Pancreas (tissue), 10 donors: ENCODE measurements at regions not wholly inside any gene's neighbourhood (a gene's known extent, or its start where the extent isn't known, plus 50 kb on each side); places are given as distances from the start of the nearest gene placed in this dataset.

Source experiments
- ATAC-seq, 4 donors: fragments of 200-7000 bp; cut with Tn5 transposase; one replicate each; pipeline versions ENCODE4 v1.8.0 to v1.9.1; 2020; ENCODE audit warnings: mild to moderate bottlenecking in 4 of 4, moderate library complexity in 4 of 4
- DNase-seq, 6 donors: peaks; one replicate each; pipeline ENCODE4 v3.0.0-alpha.2; 2020
- FAIRE-seq: peaks from 2 replicates; lab custom pipeline; 2012; peaks lifted over from hg19 to GRCh38; lab: Jason Lieb, UNC
- H3K27ac ChIP-seq, 4 donors: fragments of 200-600 bp; sonication (generic); 1 replicate in 3 of 4; 2 replicates in 1 of 4; pipeline versions ENCODE4 v1.5.0 to v1.8.0; 2020
- H3K27me3 ChIP-seq, 4 donors: fragments of 200-600 bp; one replicate each; pipeline ENCODE4 v1.8.0; 2021
- H3K36me3 ChIP-seq, 3 donors: fragments of 200-600 bp; sonication (generic) in 1 of 3; one replicate each; pipeline versions ENCODE4 v1.5.0 to v1.8.0; 2020 to 2021
- H3K4me1 ChIP-seq, 3 donors: fragments of 200-600 bp; one replicate each; pipeline ENCODE4 v1.8.0; 2021
- H3K4me3 ChIP-seq, 4 donors: fragments of 200-600 bp; sonication (generic) in 2 of 4; one replicate each; pipeline versions ENCODE4 v1.5.0 to v1.8.0; 2020 to 2021
- H3K9me3 ChIP-seq, 4 donors: fragments of 200-600 bp; one replicate each; pipeline ENCODE4 v1.8.0; 2021
- WGBS, 2 donors: extraction: QIAGEN DNeasy Blood & Tissue Kit; methylation state at CpG; one replicate each; pipeline ENCODE4 v1.1.7; 2013; 5-methylcytosine and 5-hydroxymethylcytosine counted together
- intact Hi-C, 3 donors: fragments of 100-400 bp; cut with DNase I; formaldehyde crosslinking; loops; one replicate each; pipeline versions ENCODE4 v1.11.1 to v1.14.2; 2022
- TF ChIP-seq, protein P1 (sequence below), 4 donors: fragments of 200-600 bp; sonication (generic) in 3 of 4; IDR thresholded peaks; one replicate each; pipeline versions ENCODE4 v1.5.0 to v1.8.0; 2021; ENCODE audit warnings: antibody characterized with exemption in 4 of 4
- donor health status: healthy with polysubstance abuse.
- donor health status: DM: no; HTN: no; CAD: no; lungs with moderate emphysema.
- donor health status: DM: no; HTN: no; CAD: no.
- donor health status: control.
- donor health status: control.
- donor health status: Bipolar disorder and iron deficiency.
- donor health status: DM: yes; HTN: yes; CAD: no.
- donor health status: DM: no; HTN: no; CAD: no.
- donor health status: DM: no; HTN: no; CAD: no.
- donor health status: DM: yes; HTN: yes; CAD: no.

DNA sequence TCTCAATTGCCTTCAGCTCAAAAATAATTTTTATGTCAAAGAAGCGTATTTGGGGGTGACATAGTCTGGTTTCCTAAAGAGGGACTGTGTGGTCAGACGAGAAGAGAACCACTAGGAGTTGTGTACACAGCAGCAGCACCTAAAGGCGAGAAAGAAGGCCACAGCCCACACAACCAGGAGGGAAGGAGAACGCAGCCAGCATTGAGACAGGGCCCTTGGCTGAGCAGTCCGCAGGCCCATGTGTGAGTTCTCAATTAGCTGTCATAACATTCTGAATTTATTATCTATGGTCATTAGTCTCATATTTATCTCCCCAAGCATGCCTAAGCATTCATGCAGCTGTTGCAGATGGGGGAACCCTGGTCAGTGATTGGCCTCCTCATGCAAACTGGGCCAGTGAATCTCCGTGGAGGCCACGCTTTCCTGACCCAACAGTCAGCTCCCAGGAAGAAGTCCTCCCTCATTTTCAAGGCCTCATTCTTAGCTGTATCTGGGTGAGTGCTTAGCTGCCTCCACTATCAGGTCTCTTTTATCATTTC, 81.2 kb upstream of the ATF7IP start:
- ATAC-seq: peak in 1 of 4 donors; percentile 61
- H3K27ac ChIP-seq: no peak overlapping the region
- no peaks in the 10 kb centered on the region for H3K9me3 ChIP-seq

GRCh38 chr12:14289601-14290000, 75.9 kb upstream of the ATF7IP start:
- TF ChIP-seq, protein P1, sequence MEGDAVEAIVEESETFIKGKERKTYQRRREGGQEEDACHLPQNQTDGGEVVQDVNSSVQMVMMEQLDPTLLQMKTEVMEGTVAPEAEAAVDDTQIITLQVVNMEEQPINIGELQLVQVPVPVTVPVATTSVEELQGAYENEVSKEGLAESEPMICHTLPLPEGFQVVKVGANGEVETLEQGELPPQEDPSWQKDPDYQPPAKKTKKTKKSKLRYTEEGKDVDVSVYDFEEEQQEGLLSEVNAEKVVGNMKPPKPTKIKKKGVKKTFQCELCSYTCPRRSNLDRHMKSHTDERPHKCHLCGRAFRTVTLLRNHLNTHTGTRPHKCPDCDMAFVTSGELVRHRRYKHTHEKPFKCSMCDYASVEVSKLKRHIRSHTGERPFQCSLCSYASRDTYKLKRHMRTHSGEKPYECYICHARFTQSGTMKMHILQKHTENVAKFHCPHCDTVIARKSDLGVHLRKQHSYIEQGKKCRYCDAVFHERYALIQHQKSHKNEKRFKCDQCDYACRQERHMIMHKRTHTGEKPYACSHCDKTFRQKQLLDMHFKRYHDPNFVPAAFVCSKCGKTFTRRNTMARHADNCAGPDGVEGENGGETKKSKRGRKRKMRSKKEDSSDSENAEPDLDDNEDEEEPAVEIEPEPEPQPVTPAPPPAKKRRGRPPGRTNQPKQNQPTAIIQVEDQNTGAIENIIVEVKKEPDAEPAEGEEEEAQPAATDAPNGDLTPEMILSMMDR (IDR thresholded peaks at IDR 0.05): no peak
- Histone ChIP-seq H3K36me3 (no peaks in the 10 kb centered on the region), H3K9me3 (no peaks in the 10 kb centered on the region), H3K4me3 (no peak overlapping the region), H3K27ac (no peak overlapping the region), H3K4me1 (no peaks in the 10 kb centered on the region), H3K27me3 (no peaks in the 10 kb centered on the region)
- 94 to 96% methylated on average over 1 of the region's 1 CpG for WGBS, 2 donors
- no peak for ATAC-seq
- FAIRE-seq: no peak
- DNase-seq: no peak
- intact Hi-C loops: no loop called here

More for the DNA sequence above, 81.2 kb upstream of the ATF7IP start:
- Histone ChIP-seq H3K4me1 (no peaks in the 10 kb centered on the region), H3K4me3 (no peak overlapping the region), H3K36me3 (no peaks in the 10 kb centered on the region), H3K27me3 (no peaks in the 10 kb centered on the region)
- 73 to 76% methylated on average over 7 of the region's 7 CpGs for WGBS, 2 donors
- FAIRE-seq (no peak), DNase-seq (no peak)
- TF ChIP-seq, protein P1 (IDR thresholded peaks at IDR 0.05): no peak
- intact Hi-C loops: no loop called here

- FAIRE-seq (no peak), DNase-seq (no peak), ATAC-seq (no peak)
- WGBS, 2 donors: 56 to 70% methylated on average over 1 of the region's 1 CpG
- Histone ChIP-seq H3K9me3 (no peaks in the 10 kb centered on the region), H3K36me3 (no peaks in the 10 kb centered on the region), H3K4me1 (no peaks in the 10 kb centered on the region), H3K4me3 (no peak overlapping the region), H3K27me3 (no peaks in the 10 kb centered on the region), H3K27ac (no peak overlapping the region)
- TF ChIP-seq, protein P1 (IDR thresholded peaks at IDR 0.05): no peak
- intact Hi-C loops: no loop called here
These were observed 74.5 kb upstream of the ATF7IP start for GRCh38 chr12:14290951-14291350.

DNA sequence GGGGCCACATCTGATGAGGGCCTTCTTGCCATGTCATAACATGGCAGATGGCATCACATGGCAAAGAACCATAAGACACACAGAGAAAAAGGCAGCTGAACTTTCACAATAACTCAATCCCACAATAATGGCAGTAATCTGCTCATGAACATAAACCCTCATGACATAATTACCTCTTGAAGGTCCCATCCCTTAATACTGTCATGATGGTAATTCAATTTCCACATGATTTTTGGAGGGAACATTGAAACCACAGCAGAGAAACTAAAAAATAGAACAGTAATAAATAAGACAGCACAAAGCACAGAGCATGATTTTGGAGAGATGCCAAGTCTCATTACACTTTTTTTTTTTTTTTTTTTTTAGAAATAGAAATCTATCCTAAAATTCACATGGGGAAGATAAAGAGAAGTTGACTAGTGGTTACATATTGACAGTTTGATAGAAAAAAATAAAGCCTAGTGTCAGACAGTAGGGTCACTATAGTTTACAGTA, 61.8 kb upstream of the ATF7IP start:
- no peak overlapping the region for H3K4me3 ChIP-seq
- TF ChIP-seq, protein P1 (IDR thresholded peaks at IDR 0.05): no peak
- intact Hi-C loops: no loop called here
- no peak for DNase-seq
- no peak for FAIRE-seq
- H3K4me1 ChIP-seq: no peaks in the 10 kb centered on the region
- H3K27ac ChIP-seq: no peak overlapping the region
- H3K36me3 ChIP-seq: no peaks in the 10 kb centered on the region
- ATAC-seq: no peak
- H3K9me3 ChIP-seq: no peaks in the 10 kb centered on the region
- H3K27me3 ChIP-seq: no peaks in the 10 kb centered on the region

- intact Hi-C loops: no loop called here
- no peaks in the 10 kb centered on the region for H3K27me3 ChIP-seq
- no peak overlapping the region for H3K4me3 ChIP-seq
- H3K9me3 ChIP-seq: no peaks in the 10 kb centered on the region
- no peaks in the 10 kb centered on the region for H3K36me3 ChIP-seq
- no peak overlapping the region for H3K27ac ChIP-seq
- FAIRE-seq (no peak), DNase-seq (no peak), ATAC-seq (no peak)
- no peaks in the 10 kb centered on the region for H3K4me1 ChIP-seq
- WGBS, 2 donors: 85% methylated on average over 3 of the region's 3 CpGs
- TF ChIP-seq, protein P1 (IDR thresholded peaks at IDR 0.05): no peak
These were observed 58.5 kb upstream of the ATF7IP start for GRCh38 chr12:14307004-14307403.
